B cell (primary cell): ENCODE measurements at regions not wholly inside any gene's neighbourhood (a gene's known extent, or its start where the extent isn't known, plus 50 kb on each side); places are given as distances from the start of the nearest gene placed in this dataset.

Source experiments
- ATAC-seq: fragments of 200-7000 bp; cut with Tn5 transposase; one replicate; pipeline ENCODE4 v1.10.0; 2021; ENCODE audit warnings: low read depth, mild to moderate bottlenecking, moderate number of reproducible peaks, moderate library complexity
- CTCF ChIA-PET: fragments of 350-600 bp; sonication (Branson Sonifier 250); formaldehyde crosslinking; loops from one replicate; lab custom pipeline; 2021; ENCODE audit warnings: antibody characterized with exemption, inconsistent platforms; lab: Charles Lee
- POLR2A ChIA-PET: fragments of 350-600 bp; sonication (Branson Sonifier 250); formaldehyde crosslinking; loops from one replicate; lab custom pipeline; 2021; ENCODE audit warnings: antibody characterized with exemption; lab: Charles Lee
- DNase-seq: peaks from one replicate; pipeline ENCODE4 v3.0.0; 2013
- H2AFZ ChIP-seq: 2 replicates; pipeline ENCODE4 v1.6.1; 2012; ENCODE audit warnings: mild to moderate bottlenecking, low read depth, low read length; ENCODE audit not compliant: insufficient read depth, poor library complexity, severe bottlenecking
- H3K27ac ChIP-seq, 2 donors: 1 replicate in 1 of 2; 2 replicates in 1 of 2; pipeline ENCODE4 v1.5.1; 2012 to 2013; ENCODE audit warnings: low read length in 2 of 2, mild to moderate bottlenecking in 2 of 2, moderate library complexity in 1 of 2
- H3K27me3 ChIP-seq, 4 experiments: fragments of 200-600 bp in 1 of 4; sonication (generic) in 1 of 4; replicated peaks in 1 of 4; 1 replicate in 2 of 4; 2 replicates in 2 of 4; pipeline versions ENCODE4 v1.6.1 to v1.7.0; 2013 to 2016; ENCODE audit warnings: low read length in 3 of 4, mild to moderate bottlenecking in 2 of 4, mixed read lengths in 1 of 4, moderate library complexity in 1 of 4; ENCODE audit not compliant: insufficient read depth in 4 of 4, control insufficient read depth in 3 of 4; ENCODE audit errors: control extremely low read depth in 1 of 4
- H3K36me3 ChIP-seq, 2 experiments: replicated peaks in 1 of 2; 1 replicate in 1 of 2; 2 replicates in 1 of 2; pipeline versions ENCODE4 v1.6.1 to v1.7.1; 2013; ENCODE audit warnings: low read length in 1 of 2; ENCODE audit not compliant: insufficient read depth in 2 of 2, control insufficient read depth in 1 of 2; ENCODE audit errors: control extremely low read depth in 1 of 2, extremely low read depth in 1 of 2
- H3K4me1 ChIP-seq, 2 donors: fragments of 200-600 bp in 1 of 2; sonication (generic) in 1 of 2; 1 replicate in 1 of 2; 2 replicates in 1 of 2; pipeline versions ENCODE4 v1.5.1 to v1.6.1; 2013 to 2017; ENCODE audit warnings: low read length in 2 of 2; ENCODE audit not compliant: control insufficient read depth in 2 of 2, insufficient read depth in 2 of 2
- H3K4me2 ChIP-seq: replicated peaks from 2 replicates; pipeline ENCODE3; 2012; ENCODE audit warnings: mild to moderate bottlenecking, low read depth, low read length; ENCODE audit not compliant: poor library complexity, severe bottlenecking
- H3K4me3 ChIP-seq, 5 experiments: fragments of 200-600 bp in 1 of 5; sonication (generic) in 1 of 5; 1 replicate in 3 of 5; 2 replicates in 2 of 5; pipeline versions ENCODE4 v1.5.1 to v1.7.0; 2011 to 2016; ENCODE audit warnings: low read length in 4 of 5, mild to moderate bottlenecking in 4 of 5, low read depth in 2 of 5, control low read depth in 1 of 5, moderate library complexity in 1 of 5; ENCODE audit not compliant: insufficient read depth in 1 of 5; ENCODE audit errors: control extremely low read depth in 1 of 5, extremely low read depth in 1 of 5
- H3K79me2 ChIP-seq: fragments of 200-600 bp; sonication (generic); one replicate; pipeline ENCODE4 v1.6.0; 2016; ENCODE audit warnings: low read length; ENCODE audit not compliant: control insufficient read depth, insufficient read depth
- H3K9ac ChIP-seq: fragments of 200-600 bp; sonication (generic); 2 replicates; pipeline ENCODE4 v1.6.1; 2017; ENCODE audit warnings: mild to moderate bottlenecking, low read length, moderate library complexity
- H3K9me3 ChIP-seq, 3 donors: one replicate each; pipeline versions ENCODE4 v1.6.1 to v1.7.1; 2013; ENCODE audit warnings: low read length in 2 of 3; ENCODE audit not compliant: control insufficient read depth in 2 of 3, insufficient read depth in 1 of 3; ENCODE audit errors: control extremely low read depth in 1 of 3
- H4K20me1 ChIP-seq: 2 replicates; pipeline ENCODE4 v1.6.0; 2012; ENCODE audit warnings: mild to moderate bottlenecking, low read length; ENCODE audit not compliant: insufficient read depth, control insufficient read depth, poor library complexity, severe bottlenecking
- H3K27ac Mint-ChIP-seq: one replicate; pipeline ENCODE4 v1.8.0; 2021; ENCODE audit warnings: mixed read lengths
- H3K27me3 Mint-ChIP-seq: one replicate; pipeline ENCODE4 v1.8.0; 2021; ENCODE audit warnings: mixed read lengths
- H3K4me1 Mint-ChIP-seq: one replicate; pipeline ENCODE4 v1.8.0; 2021; ENCODE audit warnings: mixed read lengths
- H3K4me3 Mint-ChIP-seq: one replicate; pipeline ENCODE4 v1.8.0; 2021; ENCODE audit warnings: mixed read lengths
- H3K9me3 Mint-ChIP-seq: one replicate; pipeline ENCODE4 v1.8.0; 2022; ENCODE audit warnings: mixed read lengths; ENCODE audit not compliant: insufficient read depth
- EZH2 ChIP-seq: IDR thresholded peaks from 2 replicates; pipeline ENCODE4 v1.6.1; 2012; ENCODE audit warnings: borderline replicate concordance, low read depth, mild to moderate bottlenecking, moderate library complexity, low read length; ENCODE audit not compliant: insufficient read depth, poor library complexity, severe bottlenecking
- WGBS: methylation state at CpG from one replicate; pipeline ENCODE4 v1.1.5; 2013; ENCODE audit warnings: missing lambda C conversion rate; ENCODE audit not compliant: insufficient coverage; 5-methylcytosine and 5-hydroxymethylcytosine counted together
- intact Hi-C: fragments of 100-400 bp; cut with micrococcal nuclease; formaldehyde crosslinking; loops from one replicate; pipeline ENCODE4 v1.10.0; 2022
- TF ChIP-seq, protein P1 (sequence below): fragments of 200-600 bp; IDR thresholded peaks from one replicate; pipeline ENCODE4 v1.8.0; 2022; ENCODE audit warnings: antibody characterized with exemption, mild to moderate bottlenecking

GRCh38 chr3:5750874-5751640 is 563.5 kb downstream of the EDEM1 start:
- H4K20me1 ChIP-seq, result no peaks in the 10 kb centered on the region
- H3K36me3 ChIP-seq, result no peaks in the 10 kb centered on the region
- no peak for TF ChIP-seq EZH2
- TF ChIP-seq, protein P1, sequence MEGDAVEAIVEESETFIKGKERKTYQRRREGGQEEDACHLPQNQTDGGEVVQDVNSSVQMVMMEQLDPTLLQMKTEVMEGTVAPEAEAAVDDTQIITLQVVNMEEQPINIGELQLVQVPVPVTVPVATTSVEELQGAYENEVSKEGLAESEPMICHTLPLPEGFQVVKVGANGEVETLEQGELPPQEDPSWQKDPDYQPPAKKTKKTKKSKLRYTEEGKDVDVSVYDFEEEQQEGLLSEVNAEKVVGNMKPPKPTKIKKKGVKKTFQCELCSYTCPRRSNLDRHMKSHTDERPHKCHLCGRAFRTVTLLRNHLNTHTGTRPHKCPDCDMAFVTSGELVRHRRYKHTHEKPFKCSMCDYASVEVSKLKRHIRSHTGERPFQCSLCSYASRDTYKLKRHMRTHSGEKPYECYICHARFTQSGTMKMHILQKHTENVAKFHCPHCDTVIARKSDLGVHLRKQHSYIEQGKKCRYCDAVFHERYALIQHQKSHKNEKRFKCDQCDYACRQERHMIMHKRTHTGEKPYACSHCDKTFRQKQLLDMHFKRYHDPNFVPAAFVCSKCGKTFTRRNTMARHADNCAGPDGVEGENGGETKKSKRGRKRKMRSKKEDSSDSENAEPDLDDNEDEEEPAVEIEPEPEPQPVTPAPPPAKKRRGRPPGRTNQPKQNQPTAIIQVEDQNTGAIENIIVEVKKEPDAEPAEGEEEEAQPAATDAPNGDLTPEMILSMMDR, result no peak

GRCh38 chr3:5754602-5755001 is 567.1 kb downstream of the EDEM1 start:
- Mint-ChIP-seq H3K4me3 (no peak overlapping the region), H3K27me3 (no peaks in the 10 kb centered on the region), H3K9me3 (no peaks in the 10 kb centered on the region), H3K4me1 (no peaks in the 10 kb centered on the region), H3K27ac (no peak overlapping the region)
- Histone ChIP-seq H2AFZ (no peak overlapping the region), H3K36me3 (no peaks in the 10 kb centered on the region), H3K9me3 (no peaks in the 10 kb centered on the region), H3K79me2 (no peaks in the 10 kb centered on the region), H3K4me3 (no peak overlapping the region), H3K27me3 (no peaks in the 10 kb centered on the region), H3K27ac (no peak overlapping the region), H4K20me1 (no peaks in the 10 kb centered on the region), H3K4me1 (no peaks in the 10 kb centered on the region), H3K4me2 (no peak overlapping the region), H3K9ac (no peak overlapping the region)
- CTCF ChIA-PET, result no interaction called here
- TF ChIP-seq, protein P1, result no peak
- TF ChIP-seq EZH2, result no peak
- WGBS, result 7% methylated on average over 2 of the region's 2 CpGs
- ATAC-seq (no peak), DNase-seq (no peak)
- intact Hi-C loops, result no loop called here
- POLR2A ChIA-PET, result interaction anchor here (0.6 kb wide), 1 partner anchor 10 kb away, joined by 5 read pairs; no protein-coding TSS in a partner anchor

More at GRCh38 chr3:5750874-5751640, 563.5 kb downstream of the EDEM1 start:
- ChIA-PET CTCF (no interaction called here), POLR2A (no interaction called here)
- Histone ChIP-seq H3K9me3 (no peaks in the 10 kb centered on the region), H3K27me3 (no peaks in the 10 kb centered on the region), H2AFZ (no peak overlapping the region), H3K79me2 (no peaks in the 10 kb centered on the region), H3K4me3 (no peak overlapping the region), H3K9ac (no peak overlapping the region), H3K4me2 (no peak overlapping the region), H3K4me1 (no peaks in the 10 kb centered on the region), H3K27ac (no peak overlapping the region)
- ATAC-seq (no peak), DNase-seq (no peak)
- H3K27ac Mint-ChIP-seq, result no peak overlapping the region
- 97% methylated on average over 3 of the region's 3 CpGs for WGBS
- H3K9me3 Mint-ChIP-seq, result no peaks in the 10 kb centered on the region
- H3K4me1 Mint-ChIP-seq, result no peaks in the 10 kb centered on the region
- no peaks in the 10 kb centered on the region for H3K27me3 Mint-ChIP-seq
- intact Hi-C loops, result no loop called here
- no peak overlapping the region for H3K4me3 Mint-ChIP-seq
